ENCODE measurements at regions not wholly inside any gene's neighbourhood (a gene's known extent, or its start where the extent isn't known, plus 50 kb on each side); places are given as distances from the start of the nearest gene placed in this dataset.

DNA sequence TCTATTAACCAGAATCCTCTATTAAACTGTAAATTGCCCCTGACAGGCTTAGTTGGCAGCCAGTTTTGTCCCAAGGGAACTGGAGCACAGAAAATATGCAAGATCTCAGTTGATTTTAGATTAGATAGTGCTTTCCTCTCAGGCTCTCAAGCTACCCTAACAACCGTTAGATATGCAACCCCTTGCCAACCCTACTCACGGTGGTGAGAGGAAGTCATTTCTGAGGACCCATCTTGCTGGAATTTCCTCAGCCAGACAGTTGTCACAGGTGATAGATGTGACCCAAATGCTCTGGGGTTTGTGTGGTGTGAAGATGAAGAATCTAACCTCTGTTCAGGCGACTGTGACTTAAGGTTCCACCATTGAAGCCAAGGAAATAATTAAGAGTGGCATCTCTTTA lies 447.1 kb downstream of the MID1IP1 start:
- Histone ChIP-seq H3K56ac (ENCODE audit: insufficient read length, low read depth, low read length) (no peak overlapping the region), H3K9ac (ENCODE audit: extremely low read depth, insufficient read length, low read length) (no peak overlapping the region), H3K27me3 (ENCODE audit: insufficient read depth, low read length) (no peaks in the 10 kb centered on the region), H3K79me2 (ENCODE audit: insufficient read depth, low read length) (no peaks in the 10 kb centered on the region), H2AFZ (ENCODE audit: low read length) (no peak overlapping the region), H2BK15ac (ENCODE audit: low read depth, low read length) (no peak overlapping the region), H3K4me1 (ENCODE audit: insufficient read depth, low read length) (no peaks in the 10 kb centered on the region), H4K5ac (ENCODE audit: insufficient read length, low read depth, low read length) (no peak overlapping the region), H2BK12ac (ENCODE audit: insufficient read length, low read depth, low read length) (no peak overlapping the region), H4K91ac (ENCODE audit: insufficient read length, low read depth, low read length) (no peak overlapping the region), H2BK20ac (ENCODE audit: low read depth, low read length, poor library complexity, severe bottlenecking) (no peak overlapping the region), H3K9me3 (ENCODE audit: control insufficient read depth, low read depth, low read length) (no peaks in the 10 kb centered on the region), H2AK5ac (ENCODE audit: insufficient read length, low read length) (no peak overlapping the region), H2BK5ac (ENCODE audit: insufficient read length, low read length) (no peak overlapping the region), H4K8ac (replicated peaks; ENCODE audit: insufficient read length, low read depth, low read length) (no peak overlapping the region), H3T11ph (ENCODE audit: low read length) (no peak overlapping the region), H3K18ac (ENCODE audit: insufficient read length, low read depth, low read length) (no peak overlapping the region), H2BK120ac (ENCODE audit: low read depth, low read length, poor library complexity, severe bottlenecking) (no peak overlapping the region), H4K20me1 (ENCODE audit: control insufficient read depth, insufficient read depth, insufficient read length) (no peaks in the 10 kb centered on the region), H3K79me1 (ENCODE audit: insufficient read depth, low read depth, low read length, poor library complexity, severe bottlenecking) (no peaks in the 10 kb centered on the region), H3K23ac (ENCODE audit: insufficient read length, low read depth, low read length) (no peak overlapping the region), H3K14ac (ENCODE audit: insufficient read depth, low read length) (no peak overlapping the region), H3K23me2 (ENCODE audit: insufficient read length, low read depth, low read length, poor library complexity, severe bottlenecking) (no peaks in the 10 kb centered on the region), H3K27ac (ENCODE audit: insufficient read length, low read depth, low read length) (no peak overlapping the region), H3K4ac (ENCODE audit: low read depth, low read length) (no peak overlapping the region), H3K4me2 (ENCODE audit: insufficient read depth, insufficient read length, low read length) (no peak overlapping the region)
- TF ChIP-seq, protein P1, sequence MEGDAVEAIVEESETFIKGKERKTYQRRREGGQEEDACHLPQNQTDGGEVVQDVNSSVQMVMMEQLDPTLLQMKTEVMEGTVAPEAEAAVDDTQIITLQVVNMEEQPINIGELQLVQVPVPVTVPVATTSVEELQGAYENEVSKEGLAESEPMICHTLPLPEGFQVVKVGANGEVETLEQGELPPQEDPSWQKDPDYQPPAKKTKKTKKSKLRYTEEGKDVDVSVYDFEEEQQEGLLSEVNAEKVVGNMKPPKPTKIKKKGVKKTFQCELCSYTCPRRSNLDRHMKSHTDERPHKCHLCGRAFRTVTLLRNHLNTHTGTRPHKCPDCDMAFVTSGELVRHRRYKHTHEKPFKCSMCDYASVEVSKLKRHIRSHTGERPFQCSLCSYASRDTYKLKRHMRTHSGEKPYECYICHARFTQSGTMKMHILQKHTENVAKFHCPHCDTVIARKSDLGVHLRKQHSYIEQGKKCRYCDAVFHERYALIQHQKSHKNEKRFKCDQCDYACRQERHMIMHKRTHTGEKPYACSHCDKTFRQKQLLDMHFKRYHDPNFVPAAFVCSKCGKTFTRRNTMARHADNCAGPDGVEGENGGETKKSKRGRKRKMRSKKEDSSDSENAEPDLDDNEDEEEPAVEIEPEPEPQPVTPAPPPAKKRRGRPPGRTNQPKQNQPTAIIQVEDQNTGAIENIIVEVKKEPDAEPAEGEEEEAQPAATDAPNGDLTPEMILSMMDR (conservative IDR thresholded peaks at IDR 0.05), result no peak
- H3K4me1 Mint-ChIP-seq, result peaks cover 10 to 13% of the 10 kb centered on the region in 2 experiments
- H3K36me3 Mint-ChIP-seq (ENCODE audit: insufficient read depth in 1 of 3, low read depth in 3 of 3), result peaks cover 0 to 4% (median 0%) of the 10 kb centered on the region in 3 experiments; a peak in 3 of 7 replicates
- DNase-seq, result no peak
- no peak overlapping the region for H3K4me3 Mint-ChIP-seq
- peaks cover 52 to 62% of the 10 kb centered on the region in 2 experiments for H3K9me3 Mint-ChIP-seq
- no CpG with 5 or more reads among the region's 3 CpGs for WGBS (ENCODE audit: extremely low coverage, insufficient read length, low lambda C conversion rate)
- peaks cover 2% of the 10 kb centered on the region for H3K27me3 Mint-ChIP-seq (ENCODE audit: low read depth)
- H3K27ac Mint-ChIP-seq, result no peak overlapping the region

Data from H9 (cell line).